ENCODE measurements at regions not wholly inside any gene's neighbourhood (a gene's known extent, or its start where the extent isn't known, plus 50 kb on each side); places are given as distances from the start of the nearest gene placed in this dataset.

DNA sequence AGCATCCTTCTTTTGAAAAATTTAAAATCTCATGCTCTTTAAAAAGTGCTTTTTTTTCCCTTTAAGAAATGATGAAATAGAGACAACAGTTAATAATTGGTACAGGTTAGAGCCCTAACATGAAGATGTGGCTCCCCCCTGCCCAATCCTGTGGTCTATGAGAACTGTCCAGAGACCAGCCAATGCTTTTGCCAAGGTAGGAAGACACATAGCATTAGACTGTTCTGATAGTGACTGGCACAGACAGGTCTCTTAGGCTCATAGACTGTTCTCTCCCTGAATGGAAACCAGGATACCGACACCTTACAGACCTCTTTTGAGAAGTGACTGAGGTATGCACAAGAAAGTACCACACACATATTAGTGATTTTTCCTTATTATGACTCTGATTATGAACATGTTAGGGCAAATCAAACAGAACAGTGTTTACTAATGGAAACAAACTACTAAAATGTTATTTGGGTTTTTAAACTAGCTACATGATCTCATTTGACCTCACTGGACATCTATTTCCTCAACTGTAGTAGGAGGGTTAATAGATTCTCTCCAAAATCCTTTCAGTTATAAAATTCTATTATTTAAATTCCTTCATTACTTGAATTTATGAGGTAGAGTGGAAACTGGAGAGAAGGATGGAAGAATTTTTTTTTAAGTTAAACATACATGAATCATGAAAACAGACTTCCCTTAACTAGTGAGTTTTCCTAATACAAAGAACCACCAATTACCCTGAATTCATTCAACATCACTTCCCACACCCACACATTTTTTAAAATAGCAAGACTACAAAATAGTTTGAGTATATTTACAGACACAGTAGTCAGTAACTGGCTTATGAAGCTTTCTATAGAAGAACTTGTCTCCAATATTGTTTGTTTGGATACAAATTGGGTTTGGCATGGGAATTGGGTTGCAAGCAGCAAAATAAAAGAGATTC lies 120.4 kb downstream of the OGFRL1 start:
- DNase-seq (ENCODE audit: low read depth): no peak
- TF ChIP-seq, protein P1, sequence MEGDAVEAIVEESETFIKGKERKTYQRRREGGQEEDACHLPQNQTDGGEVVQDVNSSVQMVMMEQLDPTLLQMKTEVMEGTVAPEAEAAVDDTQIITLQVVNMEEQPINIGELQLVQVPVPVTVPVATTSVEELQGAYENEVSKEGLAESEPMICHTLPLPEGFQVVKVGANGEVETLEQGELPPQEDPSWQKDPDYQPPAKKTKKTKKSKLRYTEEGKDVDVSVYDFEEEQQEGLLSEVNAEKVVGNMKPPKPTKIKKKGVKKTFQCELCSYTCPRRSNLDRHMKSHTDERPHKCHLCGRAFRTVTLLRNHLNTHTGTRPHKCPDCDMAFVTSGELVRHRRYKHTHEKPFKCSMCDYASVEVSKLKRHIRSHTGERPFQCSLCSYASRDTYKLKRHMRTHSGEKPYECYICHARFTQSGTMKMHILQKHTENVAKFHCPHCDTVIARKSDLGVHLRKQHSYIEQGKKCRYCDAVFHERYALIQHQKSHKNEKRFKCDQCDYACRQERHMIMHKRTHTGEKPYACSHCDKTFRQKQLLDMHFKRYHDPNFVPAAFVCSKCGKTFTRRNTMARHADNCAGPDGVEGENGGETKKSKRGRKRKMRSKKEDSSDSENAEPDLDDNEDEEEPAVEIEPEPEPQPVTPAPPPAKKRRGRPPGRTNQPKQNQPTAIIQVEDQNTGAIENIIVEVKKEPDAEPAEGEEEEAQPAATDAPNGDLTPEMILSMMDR (IDR thresholded peaks at IDR 0.05; ENCODE audit: control insufficient read depth, insufficient read depth, low read depth, low read length, missing control alignments): no peak
- H3K4me3 ChIP-seq (ENCODE audit: control insufficient read depth, low read depth, low read length): no peak overlapping the region

DNA sequence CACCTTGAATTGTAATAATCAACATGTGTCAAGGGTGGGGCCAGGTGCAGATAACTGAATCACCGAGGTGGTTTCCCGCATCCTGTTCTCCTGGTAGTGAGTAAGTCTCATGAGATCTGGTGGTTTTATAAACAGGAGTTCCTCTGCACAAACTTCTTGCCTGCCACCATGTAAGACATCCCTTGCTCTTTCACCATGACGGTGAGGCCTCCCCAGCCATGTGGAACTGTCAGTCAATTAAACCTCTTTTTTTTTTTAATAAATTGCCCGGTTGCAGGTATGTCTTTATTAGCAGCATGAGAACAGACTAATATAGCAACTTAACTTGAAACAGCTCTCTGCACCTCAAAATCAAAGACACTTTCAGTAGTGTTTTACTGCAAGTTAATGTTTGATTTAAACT lies 121.6 kb downstream of the OGFRL1 start:
- TF ChIP-seq, protein P1 (IDR thresholded peaks at IDR 0.05; ENCODE audit: control insufficient read depth, insufficient read depth, low read depth, low read length, missing control alignments): no peak
- H3K4me3 ChIP-seq (ENCODE audit: control insufficient read depth, low read depth, low read length): no peak overlapping the region
- no peak for DNase-seq (ENCODE audit: low read depth)

DNA sequence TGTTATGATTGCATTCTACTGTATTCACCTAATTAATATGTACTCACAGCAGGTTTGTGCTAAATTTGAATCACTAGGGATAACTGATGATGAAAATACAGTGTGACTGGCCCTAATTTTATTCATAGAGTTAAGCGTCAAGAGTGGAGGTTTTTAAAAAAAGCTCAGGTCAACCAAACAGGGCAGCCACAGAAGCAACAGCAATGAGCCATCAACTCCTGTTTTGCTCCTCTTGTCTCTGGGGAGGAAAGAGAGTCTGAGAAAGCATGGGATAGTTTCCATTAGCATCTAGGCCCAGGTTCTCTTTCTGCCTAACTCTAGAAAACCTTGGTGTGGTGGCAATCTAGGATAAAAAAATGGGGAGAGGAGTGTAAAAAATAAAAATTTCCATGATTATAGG lies 122.1 kb downstream of the OGFRL1 start:
- TF ChIP-seq, protein P1 (IDR thresholded peaks at IDR 0.05; ENCODE audit: control insufficient read depth, insufficient read depth, low read depth, low read length, missing control alignments): no peak
- no peak overlapping the region for H3K4me3 ChIP-seq (ENCODE audit: control insufficient read depth, low read depth, low read length)
- no peak for DNase-seq (ENCODE audit: low read depth)

DNA sequence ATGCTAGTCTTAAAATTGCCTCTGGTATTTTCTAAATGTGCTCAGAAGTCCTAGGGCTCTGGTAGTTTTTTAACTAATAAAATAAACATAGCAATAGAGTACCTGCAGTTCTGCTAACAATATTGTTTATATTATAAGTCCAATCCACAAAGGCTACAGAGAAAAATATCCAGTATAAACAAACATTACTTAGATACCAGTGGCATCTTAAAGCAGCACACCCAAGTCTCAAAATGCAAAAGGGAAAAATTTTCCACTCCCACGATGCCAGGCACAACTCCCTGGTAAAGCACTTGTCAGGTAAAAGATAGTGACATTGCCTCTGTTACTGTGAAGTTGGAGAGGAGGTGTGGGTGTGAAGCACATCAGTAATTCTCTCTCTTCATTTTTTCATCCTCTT lies 123.3 kb downstream of the OGFRL1 start:
- no peak for DNase-seq (ENCODE audit: low read depth)
- H3K4me3 ChIP-seq (ENCODE audit: control insufficient read depth, low read depth, low read length): no peak overlapping the region
- TF ChIP-seq, protein P1 (IDR thresholded peaks at IDR 0.05; ENCODE audit: control insufficient read depth, insufficient read depth, low read depth, low read length, missing control alignments): no peak

DNA sequence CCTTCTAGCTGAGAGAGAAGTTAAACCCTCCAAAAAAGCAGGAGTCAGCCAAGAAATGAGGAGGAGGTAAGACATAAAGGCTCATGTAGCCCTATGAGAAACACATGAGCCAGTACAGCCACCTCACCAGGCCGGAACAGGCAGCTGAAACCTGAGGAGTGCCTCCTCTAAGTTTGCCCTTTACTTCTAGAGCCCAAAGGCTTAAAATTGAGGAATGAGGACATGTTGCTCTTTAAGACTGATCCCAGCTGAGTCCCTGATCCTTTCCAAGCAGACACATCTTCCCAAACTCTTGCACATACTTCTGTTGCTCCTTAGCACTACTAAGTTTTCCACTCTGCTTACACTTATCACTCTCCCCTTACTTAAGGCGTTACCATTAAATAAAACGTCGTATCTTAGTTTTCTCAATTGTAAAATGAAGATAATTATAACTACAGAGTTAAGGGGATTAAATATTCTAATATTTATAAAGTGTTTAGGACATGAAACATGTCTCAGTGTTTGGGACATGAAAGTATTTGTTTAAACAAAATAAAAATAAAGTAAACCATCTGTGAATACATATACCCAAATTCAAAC lies 124.0 kb downstream of the OGFRL1 start:
- no peak for DNase-seq (ENCODE audit: low read depth)
- TF ChIP-seq, protein P1 (IDR thresholded peaks at IDR 0.05; ENCODE audit: control insufficient read depth, insufficient read depth, low read depth, low read length, missing control alignments): no peak
- no peak overlapping the region for H3K4me3 ChIP-seq (ENCODE audit: control insufficient read depth, low read depth, low read length)

DNA sequence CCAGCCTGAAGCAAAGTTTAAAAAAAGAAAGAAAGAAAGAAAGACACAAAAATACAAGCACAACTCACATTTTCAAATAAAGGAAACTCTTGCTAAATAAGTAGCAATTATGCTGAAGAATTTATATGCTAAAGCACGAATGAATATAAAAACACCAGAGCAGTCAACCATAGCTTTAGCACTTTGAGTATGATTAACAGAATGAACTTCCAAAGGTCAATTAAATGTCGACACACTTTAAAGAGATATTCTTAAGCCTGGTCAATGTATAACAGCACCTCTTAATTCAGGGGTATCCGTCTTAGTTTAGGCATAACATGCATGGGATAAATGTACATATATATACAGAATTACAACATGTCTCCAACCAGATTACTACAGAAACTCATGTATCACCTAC lies 125.9 kb downstream of the OGFRL1 start:
- TF ChIP-seq, protein P1 (IDR thresholded peaks at IDR 0.05; ENCODE audit: control insufficient read depth, insufficient read depth, low read depth, low read length, missing control alignments): no peak
- H3K4me3 ChIP-seq (ENCODE audit: control insufficient read depth, low read depth, low read length): no peak overlapping the region
- DNase-seq (ENCODE audit: low read depth): no peak

All from AG09309 (cell line).